Ovary (tissue), 3 donors: ENCODE measurements at regions not wholly inside any gene's neighbourhood (a gene's known extent, or its start where the extent isn't known, plus 50 kb on each side); places are given as distances from the start of the nearest gene placed in this dataset.

Experiments used
- POLR2A ChIP-seq: fragments of 450-650 bp; IDR thresholded peaks from one replicate; pipeline ENCODE4 v1.6.1; 2017; ENCODE audit warnings: antibody characterized with exemption, mild to moderate bottlenecking, moderate library complexity
- TF ChIP-seq, protein P1 (sequence below), 3 donors: fragments of 450-650 bp in 2 of 3; fragments of 200-600 bp in 1 of 3; IDR thresholded peaks; one replicate each; pipeline versions ENCODE4 v1.5.1 to v1.8.0; 2016 to 2022; ENCODE audit warnings: antibody characterized with exemption in 3 of 3, mild to moderate bottlenecking in 1 of 3
- donor health status: DM: no; HTN: no; CAD: no.

DNA sequence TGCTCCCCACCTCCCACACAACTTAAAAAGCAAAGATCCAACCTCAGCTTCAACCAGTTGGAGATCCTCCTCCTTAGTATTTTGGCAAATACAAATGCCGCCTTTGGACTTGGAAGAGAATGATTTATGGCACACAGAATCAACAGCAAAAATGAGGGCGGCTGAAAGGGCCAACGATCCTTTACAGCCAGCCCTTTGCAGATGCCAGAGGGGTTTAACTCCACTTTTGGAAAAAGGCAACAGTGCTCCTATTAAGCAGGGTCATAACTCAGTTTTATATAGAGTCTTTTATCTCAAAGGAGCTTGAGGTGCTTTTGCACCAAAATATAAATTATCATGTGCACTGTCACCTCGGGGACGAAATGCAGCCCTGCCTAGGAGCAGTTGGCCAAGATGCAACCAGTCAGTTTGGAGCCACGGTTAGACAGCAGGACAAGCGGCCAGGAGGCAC is 56.7 kb upstream of the JCAD start:
- no peak for TF ChIP-seq POLR2A
- TF ChIP-seq, protein P1, sequence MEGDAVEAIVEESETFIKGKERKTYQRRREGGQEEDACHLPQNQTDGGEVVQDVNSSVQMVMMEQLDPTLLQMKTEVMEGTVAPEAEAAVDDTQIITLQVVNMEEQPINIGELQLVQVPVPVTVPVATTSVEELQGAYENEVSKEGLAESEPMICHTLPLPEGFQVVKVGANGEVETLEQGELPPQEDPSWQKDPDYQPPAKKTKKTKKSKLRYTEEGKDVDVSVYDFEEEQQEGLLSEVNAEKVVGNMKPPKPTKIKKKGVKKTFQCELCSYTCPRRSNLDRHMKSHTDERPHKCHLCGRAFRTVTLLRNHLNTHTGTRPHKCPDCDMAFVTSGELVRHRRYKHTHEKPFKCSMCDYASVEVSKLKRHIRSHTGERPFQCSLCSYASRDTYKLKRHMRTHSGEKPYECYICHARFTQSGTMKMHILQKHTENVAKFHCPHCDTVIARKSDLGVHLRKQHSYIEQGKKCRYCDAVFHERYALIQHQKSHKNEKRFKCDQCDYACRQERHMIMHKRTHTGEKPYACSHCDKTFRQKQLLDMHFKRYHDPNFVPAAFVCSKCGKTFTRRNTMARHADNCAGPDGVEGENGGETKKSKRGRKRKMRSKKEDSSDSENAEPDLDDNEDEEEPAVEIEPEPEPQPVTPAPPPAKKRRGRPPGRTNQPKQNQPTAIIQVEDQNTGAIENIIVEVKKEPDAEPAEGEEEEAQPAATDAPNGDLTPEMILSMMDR (IDR thresholded peaks at IDR 0.05): no peak
